ENCODE measurements at regions not wholly inside any gene's neighbourhood (a gene's known extent, or its start where the extent isn't known, plus 50 kb on each side); places are given as distances from the start of the nearest gene placed in this dataset.

GRCh38 chr6:4518506-4518905 lies 257.7 kb upstream of the CDYL start:
- Histone ChIP-seq H3K27ac (ENCODE audit: low read depth, low read length) (no peak overlapping the region), H3K9me3 (ENCODE audit: control insufficient read depth, insufficient read depth, low read depth, low read length) (no peaks in the 10 kb centered on the region), H3K4me1 (ENCODE audit: control insufficient read depth, insufficient read depth, low read length) (no peaks in the 10 kb centered on the region), H3K27me3 (ENCODE audit: control insufficient read depth, insufficient read depth, low read length) (no peaks in the 10 kb centered on the region), H3K36me3 (ENCODE audit: control insufficient read depth, insufficient read depth, low read length) (no peaks in the 10 kb centered on the region), H3K4me3 (ENCODE audit: low read depth, low read length) (no peak overlapping the region), H3K9ac (ENCODE audit: low read length) (no peak overlapping the region)

GRCh38 chr6:4516206-4516605 lies 260.0 kb upstream of the CDYL start:
- H3K9ac ChIP-seq (ENCODE audit: low read length) = no peak overlapping the region
- H3K27ac ChIP-seq (ENCODE audit: low read depth, low read length) = no peak overlapping the region
- H3K9me3 ChIP-seq (ENCODE audit: control insufficient read depth, insufficient read depth, low read depth, low read length) = no peaks in the 10 kb centered on the region
- H3K36me3 ChIP-seq (ENCODE audit: control insufficient read depth, insufficient read depth, low read length) = no peaks in the 10 kb centered on the region
- no peak overlapping the region for H3K4me3 ChIP-seq (ENCODE audit: low read depth, low read length)
- H3K27me3 ChIP-seq (ENCODE audit: control insufficient read depth, insufficient read depth, low read length) = no peaks in the 10 kb centered on the region
- no peaks in the 10 kb centered on the region for H3K4me1 ChIP-seq (ENCODE audit: control insufficient read depth, insufficient read depth, low read length)

- Histone ChIP-seq H3K4me3 (ENCODE audit: low read depth, low read length) (no peak overlapping the region), H3K4me1 (ENCODE audit: control insufficient read depth, insufficient read depth, low read length) (no peaks in the 10 kb centered on the region), H3K9ac (ENCODE audit: low read length) (no peak overlapping the region), H3K27ac (ENCODE audit: low read depth, low read length) (no peak overlapping the region), H3K27me3 (ENCODE audit: control insufficient read depth, insufficient read depth, low read length) (no peaks in the 10 kb centered on the region), H3K36me3 (ENCODE audit: control insufficient read depth, insufficient read depth, low read length) (no peaks in the 10 kb centered on the region), H3K9me3 (ENCODE audit: control insufficient read depth, insufficient read depth, low read depth, low read length) (no peaks in the 10 kb centered on the region)
These were observed 262.6 kb upstream of the CDYL start for GRCh38 chr6:4513561-4513960.

GRCh38 chr6:4512051-4512471 lies 264.1 kb upstream of the CDYL start:
- H3K27ac ChIP-seq (ENCODE audit: low read depth, low read length) = no peak overlapping the region
- H3K4me3 ChIP-seq (ENCODE audit: low read depth, low read length) = no peak overlapping the region
- no peak overlapping the region for H3K9ac ChIP-seq (ENCODE audit: low read length)
- H3K27me3 ChIP-seq (ENCODE audit: control insufficient read depth, insufficient read depth, low read length) = no peaks in the 10 kb centered on the region
- H3K9me3 ChIP-seq (ENCODE audit: control insufficient read depth, insufficient read depth, low read depth, low read length) = no peaks in the 10 kb centered on the region
- H3K36me3 ChIP-seq (ENCODE audit: control insufficient read depth, insufficient read depth, low read length) = no peaks in the 10 kb centered on the region
- no peaks in the 10 kb centered on the region for H3K4me1 ChIP-seq (ENCODE audit: control insufficient read depth, insufficient read depth, low read length)

GRCh38 chr6:4511641-4512020 lies 264.6 kb upstream of the CDYL start:
- no peaks in the 10 kb centered on the region for H3K4me1 ChIP-seq (ENCODE audit: control insufficient read depth, insufficient read depth, low read length)
- no peak overlapping the region for H3K4me3 ChIP-seq (ENCODE audit: low read depth, low read length)
- H3K36me3 ChIP-seq (ENCODE audit: control insufficient read depth, insufficient read depth, low read length) = no peaks in the 10 kb centered on the region
- no peaks in the 10 kb centered on the region for H3K9me3 ChIP-seq (ENCODE audit: control insufficient read depth, insufficient read depth, low read depth, low read length)
- H3K27ac ChIP-seq (ENCODE audit: low read depth, low read length) = no peak overlapping the region
- no peaks in the 10 kb centered on the region for H3K27me3 ChIP-seq (ENCODE audit: control insufficient read depth, insufficient read depth, low read length)
- no peak overlapping the region for H3K9ac ChIP-seq (ENCODE audit: low read length)

- Histone ChIP-seq H3K27ac (ENCODE audit: low read depth, low read length) (no peak overlapping the region), H3K36me3 (ENCODE audit: control insufficient read depth, insufficient read depth, low read length) (no peaks in the 10 kb centered on the region), H3K4me3 (ENCODE audit: low read depth, low read length) (no peak overlapping the region), H3K9ac (ENCODE audit: low read length) (no peak overlapping the region), H3K4me1 (ENCODE audit: control insufficient read depth, insufficient read depth, low read length) (no peaks in the 10 kb centered on the region), H3K27me3 (ENCODE audit: control insufficient read depth, insufficient read depth, low read length) (no peaks in the 10 kb centered on the region), H3K9me3 (ENCODE audit: control insufficient read depth, insufficient read depth, low read depth, low read length) (peaks cover 3% of the 10 kb centered on the region; the same call in 1 of the 2 replicates)
These were observed 265.1 kb upstream of the CDYL start for GRCh38 chr6:4510906-4511640.

- Histone ChIP-seq H3K9ac (ENCODE audit: low read length) (no peak overlapping the region), H3K9me3 (ENCODE audit: control insufficient read depth, insufficient read depth, low read depth, low read length) (peaks cover 3% of the 10 kb centered on the region; the same call in 1 of the 2 replicates), H3K27me3 (ENCODE audit: control insufficient read depth, insufficient read depth, low read length) (no peaks in the 10 kb centered on the region), H3K36me3 (ENCODE audit: control insufficient read depth, insufficient read depth, low read length) (no peaks in the 10 kb centered on the region), H3K27ac (ENCODE audit: low read depth, low read length) (no peak overlapping the region), H3K4me3 (ENCODE audit: low read depth, low read length) (no peak overlapping the region), H3K4me1 (ENCODE audit: control insufficient read depth, insufficient read depth, low read length) (no peaks in the 10 kb centered on the region)
These were observed 265.9 kb upstream of the CDYL start for GRCh38 chr6:4510317-4510716.

- Histone ChIP-seq H3K4me1 (ENCODE audit: control insufficient read depth, insufficient read depth, low read length) (peaks cover 5% of the 10 kb centered on the region; the same call in 1 of the 2 replicates), H3K27ac (ENCODE audit: low read depth, low read length) (no peak overlapping the region), H3K9ac (ENCODE audit: low read length) (no peak overlapping the region), H3K27me3 (ENCODE audit: control insufficient read depth, insufficient read depth, low read length) (no peaks in the 10 kb centered on the region), H3K36me3 (ENCODE audit: control insufficient read depth, insufficient read depth, low read length) (no peaks in the 10 kb centered on the region), H3K9me3 (ENCODE audit: control insufficient read depth, insufficient read depth, low read depth, low read length) (peaks cover 3% of the 10 kb centered on the region; the same call in 1 of the 2 replicates), H3K4me3 (ENCODE audit: low read depth, low read length) (no peak overlapping the region)
These were observed 266.7 kb upstream of the CDYL start for GRCh38 chr6:4509506-4509905.

GRCh38 chr6:4506792-4507191 lies 269.4 kb upstream of the CDYL start:
- Histone ChIP-seq H3K9me3 (ENCODE audit: control insufficient read depth, insufficient read depth, low read depth, low read length) (peaks cover 3% of the 10 kb centered on the region; the same call in 1 of the 2 replicates), H3K36me3 (ENCODE audit: control insufficient read depth, insufficient read depth, low read length) (no peaks in the 10 kb centered on the region), H3K4me3 (ENCODE audit: low read depth, low read length) (no peak overlapping the region), H3K9ac (ENCODE audit: low read length) (no peak overlapping the region), H3K4me1 (ENCODE audit: control insufficient read depth, insufficient read depth, low read length) (peaks cover 20% of the 10 kb centered on the region), H3K27ac (ENCODE audit: low read depth, low read length) (no peak overlapping the region), H3K27me3 (ENCODE audit: control insufficient read depth, insufficient read depth, low read length) (no peaks in the 10 kb centered on the region)

GRCh38 chr6:4506223-4506622 lies 270.0 kb upstream of the CDYL start:
- Histone ChIP-seq H3K9me3 (ENCODE audit: control insufficient read depth, insufficient read depth, low read depth, low read length) (peaks cover 3% of the 10 kb centered on the region; the same call in 1 of the 2 replicates), H3K4me1 (ENCODE audit: control insufficient read depth, insufficient read depth, low read length) (peaks cover 20% of the 10 kb centered on the region), H3K36me3 (ENCODE audit: control insufficient read depth, insufficient read depth, low read length) (no peaks in the 10 kb centered on the region), H3K27me3 (ENCODE audit: control insufficient read depth, insufficient read depth, low read length) (no peaks in the 10 kb centered on the region), H3K4me3 (ENCODE audit: low read depth, low read length) (no peak overlapping the region), H3K9ac (ENCODE audit: low read length) (no peak overlapping the region), H3K27ac (ENCODE audit: low read depth, low read length) (no peak overlapping the region)

- H3K4me1 ChIP-seq (ENCODE audit: control insufficient read depth, insufficient read depth, low read length) = peaks cover 20% of the 10 kb centered on the region
- H3K9ac ChIP-seq (ENCODE audit: low read length) = no peak overlapping the region
- no peak overlapping the region for H3K4me3 ChIP-seq (ENCODE audit: low read depth, low read length)
- no peaks in the 10 kb centered on the region for H3K36me3 ChIP-seq (ENCODE audit: control insufficient read depth, insufficient read depth, low read length)
- peaks cover 3% of the 10 kb centered on the region; the same call in 1 of the 2 replicates for H3K9me3 ChIP-seq (ENCODE audit: control insufficient read depth, insufficient read depth, low read depth, low read length)
- H3K27me3 ChIP-seq (ENCODE audit: control insufficient read depth, insufficient read depth, low read length) = no peaks in the 10 kb centered on the region
- H3K27ac ChIP-seq (ENCODE audit: low read depth, low read length) = no peak overlapping the region
These were observed 271.5 kb upstream of the CDYL start for GRCh38 chr6:4504700-4505099.

Measured in HUES6 (cell line).